MCF 10A (cell line): ENCODE measurements at regions not wholly inside any gene's neighbourhood (a gene's known extent, or its start where the extent isn't known, plus 50 kb on each side); places are given as distances from the start of the nearest gene placed in this dataset.

Source experiments
- BruUV-seq: library from RNA; stranded (reverse); fragments of 400-500 nt; replicated peaks from 2 replicates; lab custom pipeline; 2021; lab: Mats Ljungman, UMichigan
- CTCF ChIA-PET: fragments of 300-600 bp; sonication (Branson Sonifier 250); formaldehyde crosslinking; extraction: SDS; loops from one replicate; lab custom pipeline; 2021; ENCODE audit warnings: antibody characterized with exemption, inconsistent platforms; lab: Yijun Ruan, JAX
- POLR2A ChIA-PET: fragments of 300-600, 350-650 bp; sonication (Branson Sonifier 250); formaldehyde crosslinking; extraction: SDS; loops from one replicate; lab custom pipeline; 2020; ENCODE audit warnings: antibody characterized with exemption, inconsistent platforms; lab: Yijun Ruan, JAX
- DNase-seq: peaks from one replicate; pipeline ENCODE4 v3.0.0-alpha.2; 2018; ENCODE audit not compliant: unreplicated experiment
- H3K27ac Mint-ChIP-seq: one replicate; pipeline ENCODE4 v1.8.0; 2022; ENCODE audit warnings: mild to moderate bottlenecking, low read depth, mixed read lengths; ENCODE audit not compliant: unreplicated experiment
- H3K27me3 Mint-ChIP-seq: one replicate; pipeline ENCODE4 v1.8.0; 2022; ENCODE audit warnings: mixed read lengths; ENCODE audit not compliant: insufficient read depth, unreplicated experiment
- H3K36me3 Mint-ChIP-seq: one replicate; pipeline ENCODE4 v1.8.0; 2022; ENCODE audit warnings: mild to moderate bottlenecking, moderate library complexity, mixed read lengths; ENCODE audit not compliant: insufficient read depth, unreplicated experiment
- H3K4me1 Mint-ChIP-seq: one replicate; pipeline ENCODE4 v1.8.0; 2022; ENCODE audit warnings: mixed read lengths; ENCODE audit not compliant: insufficient read depth, unreplicated experiment
- H3K4me3 Mint-ChIP-seq: one replicate; pipeline ENCODE4 v1.8.0; 2022; ENCODE audit warnings: mild to moderate bottlenecking, moderate library complexity, mixed read lengths; ENCODE audit not compliant: unreplicated experiment
- H3K9me3 Mint-ChIP-seq: one replicate; pipeline ENCODE4 v1.8.0; 2022; ENCODE audit warnings: mixed read lengths; ENCODE audit not compliant: unreplicated experiment
- CTCF ChIP-seq: fragments of 200-600 bp; IDR thresholded peaks from one replicate; pipeline ENCODE4 v1.8.0; 2022; ENCODE audit warnings: antibody characterized with exemption, mild to moderate bottlenecking; ENCODE audit not compliant: unreplicated experiment
- intact Hi-C: fragments of 100-400 bp; cut with micrococcal nuclease; formaldehyde crosslinking; loops from 2 replicates; pipeline ENCODE4 v1.14.1; 2022

- POLR2A ChIA-PET: interaction anchor here (0.6 to 3.2 kb wide), 7 partner anchors 12 to 194 kb away, joined by 3 to 20 read pairs (median 3); no protein-coding TSS in a partner anchor
- no TSS peak for BruUV-seq
- intact Hi-C loops: loop anchor here (5.0 kb wide), 2 partner anchors 336 to 1711 kb away; no protein-coding TSS in a partner anchor
- H3K27ac Mint-ChIP-seq: peak overlapping the region; percentile 67
- no peak overlapping the region for H3K4me3 Mint-ChIP-seq
- H3K27me3 Mint-ChIP-seq: no peaks in the 10 kb centered on the region
- CTCF ChIA-PET: interaction anchor here (1.4 to 1.7 kb wide), 2 partner anchors 11 to 113 kb away, joined by 3 to 11 read pairs; no protein-coding TSS in a partner anchor
- peaks cover 2% of the 10 kb centered on the region for H3K36me3 Mint-ChIP-seq
- H3K4me1 Mint-ChIP-seq: peaks cover 24% of the 10 kb centered on the region
- TF ChIP-seq CTCF: no peak
- H3K9me3 Mint-ChIP-seq: no peaks in the 10 kb centered on the region
- DNase-seq: no peak
These were observed 368.8 kb downstream of the NPHP4 start for GRCh38 chr1:5623399-5623798.

- H3K36me3 Mint-ChIP-seq: peaks cover 5% of the 10 kb centered on the region
- intact Hi-C loops: loop anchor here (5.0 kb wide), 2 partner anchors 335 to 1710 kb away; no protein-coding TSS in a partner anchor
- peak overlapping the region; percentile 34 for H3K4me3 Mint-ChIP-seq
- BruUV-seq: no TSS peak
- H3K4me1 Mint-ChIP-seq: peaks cover 24% of the 10 kb centered on the region
- H3K27ac Mint-ChIP-seq: peak overlapping the region; percentile 57
- H3K9me3 Mint-ChIP-seq: no peaks in the 10 kb centered on the region
- TF ChIP-seq CTCF: no peak
- CTCF ChIA-PET: interaction anchor here (0.6 to 1.7 kb wide), 4 partner anchors 10 to 241 kb away, joined by 3 to 11 read pairs (median 3); no protein-coding TSS in a partner anchor
- POLR2A ChIA-PET: interaction anchor here (0.6 to 3.2 kb wide), 7 partner anchors 11 to 1769 kb away, joined by 3 to 20 read pairs (median 4); no protein-coding TSS in a partner anchor
- DNase-seq: peak; percentile 40
- H3K27me3 Mint-ChIP-seq: peaks cover under 1% of the 10 kb centered on the region
These were observed 369.8 kb downstream of the NPHP4 start for GRCh38 chr1:5622412-5622811.

- Mint-ChIP-seq H3K36me3 (peaks cover 5% of the 10 kb centered on the region), H3K27ac (peak overlapping the region; percentile 57), H3K4me3 (no peak overlapping the region), H3K27me3 (peaks cover 8% of the 10 kb centered on the region), H3K4me1 (peaks cover 24% of the 10 kb centered on the region), H3K9me3 (no peaks in the 10 kb centered on the region)
- intact Hi-C loops: loop anchor here (1.0 to 5.0 kb wide), 4 partner anchors 107 to 1709 kb away; no protein-coding TSS in a partner anchor
- no TSS peak for BruUV-seq
- no peak for DNase-seq
- TF ChIP-seq CTCF: no peak
- ChIA-PET POLR2A (interaction anchor here (1.2 to 3.2 kb wide), 4 partner anchors 10 to 112 kb away, joined by 4 to 20 read pairs (median 7); no protein-coding TSS in a partner anchor), CTCF (interaction anchor here (0.8 to 2.0 kb wide), 7 partner anchors 10 to 124 kb away, joined by 3 to 18 read pairs (median 3); no protein-coding TSS in a partner anchor)
These were observed 370.5 kb downstream of the NPHP4 start for GRCh38 chr1:5621692-5622091.

GRCh38 chr1:5620997-5621396 is 371.2 kb downstream of the NPHP4 start:
- intact Hi-C loops: loop anchor here (1.0 to 5.0 kb wide), 4 partner anchors 107 to 1709 kb away; no protein-coding TSS in a partner anchor

More at GRCh38 chr1:5620997-5621396, 371.2 kb downstream of the NPHP4 start:
- H3K27me3 Mint-ChIP-seq: peaks cover 15% of the 10 kb centered on the region
- H3K27ac Mint-ChIP-seq: no peak overlapping the region
- peak; percentile 43 for DNase-seq
- H3K4me1 Mint-ChIP-seq: peaks cover 24% of the 10 kb centered on the region
- BruUV-seq: no TSS peak
- H3K36me3 Mint-ChIP-seq: peaks cover 5% of the 10 kb centered on the region
- ChIA-PET POLR2A (interaction anchor here (1.2 to 1.9 kb wide), 2 partner anchors 10 to 23 kb away, joined by 3 to 10 read pairs; no protein-coding TSS in a partner anchor), CTCF (interaction anchor here (0.6 to 2.0 kb wide), 11 partner anchors 10 to 1678 kb away, joined by 3 to 18 read pairs (median 3); no protein-coding TSS in a partner anchor)
- no peaks in the 10 kb centered on the region for H3K9me3 Mint-ChIP-seq
- TF ChIP-seq CTCF: peak; percentile 46
- H3K4me3 Mint-ChIP-seq: no peak overlapping the region
